ENCODE measurements at regions not wholly inside any gene's neighbourhood (a gene's known extent, or its start where the extent isn't known, plus 50 kb on each side); places are given as distances from the start of the nearest gene placed in this dataset.

GRCh38 chr3:67804089-67804488, 149.7 kb upstream of the SUCLG2 start:
- no peak overlapping the region for H3K4me3 ChIP-seq
- H3K4me1 ChIP-seq (ENCODE audit: insufficient read depth), result no peaks in the 10 kb centered on the region
- H3K9me3 ChIP-seq, result no peaks in the 10 kb centered on the region
- WGBS, 3 donors, result 83 to 93% (median 84%) methylated on average over 2 of the region's 2 CpGs
- intact Hi-C loops (cut with DNase I), result no loop called here
- H3K36me3 ChIP-seq, result no peaks in the 10 kb centered on the region
- H3K27ac ChIP-seq, result no peak overlapping the region
- DNase-seq, result no peak
- no peaks in the 10 kb centered on the region for H3K27me3 ChIP-seq
- no peak for TF ChIP-seq CTCF (IDR thresholded peaks at IDR 0.05)
- TF ChIP-seq POLR2A (IDR thresholded peaks at IDR 0.05), result no peak
- TF ChIP-seq EP300 (IDR thresholded peaks at IDR 0.05), result no peak

DNA sequence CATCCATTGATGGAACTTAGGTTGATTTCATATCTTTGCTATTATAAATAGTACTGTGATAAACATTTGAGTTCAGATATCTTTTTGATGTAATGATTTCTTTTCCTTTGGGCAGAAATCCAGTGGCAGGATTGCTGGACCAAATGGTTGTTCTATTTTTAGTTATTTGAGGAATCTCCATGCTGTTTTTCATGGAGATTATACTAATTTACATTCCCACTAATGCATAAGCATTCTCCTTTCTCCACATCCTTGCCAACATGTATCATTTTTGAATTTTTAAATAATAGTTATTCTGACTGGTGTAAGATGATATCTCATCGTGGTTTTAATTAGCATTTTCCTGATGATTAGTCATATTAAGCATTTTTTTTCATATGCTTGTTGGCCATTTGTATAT, 144.0 kb upstream of the SUCLG2 start:
- no peaks in the 10 kb centered on the region for H3K4me1 ChIP-seq (ENCODE audit: insufficient read depth)
- H3K4me3 ChIP-seq, result no peak overlapping the region
- no peaks in the 10 kb centered on the region for H3K9me3 ChIP-seq
- TF ChIP-seq POLR2A (IDR thresholded peaks at IDR 0.05) (no peak), EP300 (IDR thresholded peaks at IDR 0.05) (no peak), CTCF (IDR thresholded peaks at IDR 0.05) (no peak)
- no peak overlapping the region for H3K27ac ChIP-seq
- intact Hi-C loops (cut with DNase I), result no loop called here
- DNase-seq, result no peak
- H3K27me3 ChIP-seq, result no peaks in the 10 kb centered on the region
- H3K36me3 ChIP-seq, result no peaks in the 10 kb centered on the region
- 28 to 42% (median 32%) methylated on average over 1 of the region's 1 CpG for WGBS, 3 donors

GRCh38 chr3:67791620-67792019, 137.2 kb upstream of the SUCLG2 start:
- no peak overlapping the region for H3K4me3 ChIP-seq
- TF ChIP-seq CTCF (IDR thresholded peaks at IDR 0.05), result no peak
- no peak for TF ChIP-seq EP300 (IDR thresholded peaks at IDR 0.05)
- no peak for TF ChIP-seq POLR2A (IDR thresholded peaks at IDR 0.05)
- no peak overlapping the region for H3K27ac ChIP-seq
- no peaks in the 10 kb centered on the region for H3K4me1 ChIP-seq (ENCODE audit: insufficient read depth)
- no peaks in the 10 kb centered on the region for H3K9me3 ChIP-seq
- no peak for DNase-seq
- intact Hi-C loops (cut with DNase I), result no loop called here
- no peaks in the 10 kb centered on the region for H3K27me3 ChIP-seq
- H3K36me3 ChIP-seq, result no peaks in the 10 kb centered on the region
- WGBS, 3 donors, result 89 to 91% (median 90%) methylated on average over 5 of the region's 5 CpGs

DNA sequence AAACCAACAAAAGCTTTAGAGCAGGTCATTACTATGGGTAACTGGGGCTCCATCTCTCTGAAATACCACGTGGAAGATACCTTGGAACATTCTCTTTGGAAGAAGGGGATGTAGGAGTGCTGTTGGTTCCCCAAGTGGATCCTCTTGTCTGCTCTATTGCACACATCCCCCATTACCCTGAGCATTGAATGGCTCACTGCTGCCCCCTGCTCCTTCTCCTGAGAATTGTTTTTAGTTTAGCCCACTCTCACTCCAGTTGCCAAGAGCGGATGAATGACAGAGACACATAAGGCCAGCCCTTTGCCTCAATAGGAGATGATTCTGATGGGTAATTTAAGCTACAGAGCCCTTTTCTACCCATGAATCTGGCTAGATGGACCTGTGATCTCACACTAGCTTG, 135.6 kb upstream of the SUCLG2 start:
- H3K9me3 ChIP-seq, result peaks cover 0 to 4% of the 10 kb centered on the region in 2 donors
- intact Hi-C loops (cut with DNase I), result no loop called here
- no peak for TF ChIP-seq EP300 (IDR thresholded peaks at IDR 0.05)
- no peak for TF ChIP-seq CTCF (IDR thresholded peaks at IDR 0.05)
- no peak for TF ChIP-seq POLR2A (IDR thresholded peaks at IDR 0.05)
- no peak for DNase-seq
- no peaks in the 10 kb centered on the region for H3K36me3 ChIP-seq
- H3K27ac ChIP-seq, result no peak overlapping the region
- WGBS, 3 donors, result 40 to 49% (median 40%) methylated on average over 2 of the region's 2 CpGs
- no peaks in the 10 kb centered on the region for H3K4me1 ChIP-seq (ENCODE audit: insufficient read depth)
- no peak overlapping the region for H3K4me3 ChIP-seq
- no peaks in the 10 kb centered on the region for H3K27me3 ChIP-seq

- intact Hi-C loops (cut with DNase I), result no loop called here
- Histone ChIP-seq H3K4me3 (no peak overlapping the region), H3K27ac (no peak overlapping the region), H3K4me1 (ENCODE audit: insufficient read depth) (no peaks in the 10 kb centered on the region), H3K9me3 (peaks cover 0 to 4% of the 10 kb centered on the region in 2 donors), H3K36me3 (no peaks in the 10 kb centered on the region), H3K27me3 (no peaks in the 10 kb centered on the region)
- WGBS, 3 donors, result 86 to 89% (median 88%) methylated on average over 6 of the region's 6 CpGs
- TF ChIP-seq POLR2A (IDR thresholded peaks at IDR 0.05) (no peak), EP300 (IDR thresholded peaks at IDR 0.05) (no peak), CTCF (IDR thresholded peaks at IDR 0.05) (no peak)
- DNase-seq, result no peak
Measured at GRCh38 chr3:67788396-67788795, 134.0 kb upstream of the SUCLG2 start.

Measured in ovary (tissue), 7 donors.